HG03520 (cell line): ENCODE measurements at regions not wholly inside any gene's neighbourhood (a gene's known extent, or its start where the extent isn't known, plus 50 kb on each side); places are given as distances from the start of the nearest gene placed in this dataset.

ENCODE experiments used
- ATAC-seq: cut with Tn5 transposase; IDR thresholded peaks from one replicate; pipeline ENCODE4 v1.9.1; 2021; ENCODE audit warnings: mild to moderate bottlenecking, moderate library complexity; ENCODE audit not compliant: unreplicated experiment

GRCh38 chr1:118366286-118366685 lies 181.3 kb upstream of the SPAG17 start:
- no peak for ATAC-seq

GRCh38 chr1:118364882-118365281 lies 179.9 kb upstream of the SPAG17 start:
- no peak for ATAC-seq

- no peak for ATAC-seq
These were observed 178.4 kb upstream of the SPAG17 start for GRCh38 chr1:118363396-118363795.

GRCh38 chr1:118360817-118361216 lies 175.8 kb upstream of the SPAG17 start:
- no peak for ATAC-seq

GRCh38 chr1:118346936-118347335 lies 161.9 kb upstream of the SPAG17 start:
- no peak for ATAC-seq

GRCh38 chr1:118340928-118341910 lies 156.2 kb upstream of the SPAG17 start:
- no peak for ATAC-seq

- no peak for ATAC-seq
These were observed 154.5 kb upstream of the SPAG17 start for GRCh38 chr1:118339400-118340124.

- ATAC-seq: no peak
These were observed 153.9 kb upstream of the SPAG17 start for GRCh38 chr1:118338936-118339335.

- no peak for ATAC-seq
These were observed 152.3 kb upstream of the SPAG17 start for GRCh38 chr1:118337346-118337745.

- peak; percentile 95 for ATAC-seq
These were observed 150.3 kb upstream of the SPAG17 start for GRCh38 chr1:118335331-118335732.

GRCh38 chr1:118334506-118334905 lies 149.5 kb upstream of the SPAG17 start:
- ATAC-seq: no peak

- ATAC-seq: no peak
These were observed 148.7 kb upstream of the SPAG17 start for GRCh38 chr1:118333601-118334210.

- no peak for ATAC-seq
These were observed 142.1 kb upstream of the SPAG17 start for GRCh38 chr1:118326960-118327629.

GRCh38 chr1:118325550-118326225 lies 140.7 kb upstream of the SPAG17 start:
- no peak for ATAC-seq

GRCh38 chr1:118323246-118323645 lies 138.2 kb upstream of the SPAG17 start:
- ATAC-seq: no peak

GRCh38 chr1:118322331-118322730 lies 137.3 kb upstream of the SPAG17 start:
- no peak for ATAC-seq

- no peak for ATAC-seq
These were observed 136.8 kb upstream of the SPAG17 start for GRCh38 chr1:118321840-118322239.

GRCh38 chr1:118317842-118318614 lies 133.0 kb upstream of the SPAG17 start:
- ATAC-seq: no peak

GRCh38 chr1:118306851-118307250 lies 121.8 kb upstream of the SPAG17 start:
- no peak for ATAC-seq
